Fibroblast of villous mesenchyme (primary cell): ENCODE measurements at regions not wholly inside any gene's neighbourhood (a gene's known extent, or its start where the extent isn't known, plus 50 kb on each side); places are given as distances from the start of the nearest gene placed in this dataset.

Source experiments
- DNase-seq: peaks from one replicate; pipeline ENCODE4 v3.0.0-alpha.2; 2010; ENCODE audit warnings: low read depth
- H3K4me3 ChIP-seq: 2 replicates; pipeline ENCODE4 v1.5.1; 2011; ENCODE audit warnings: low read depth, mild to moderate bottlenecking, low read length
- CTCF ChIP-seq: IDR thresholded peaks from 2 replicates; pipeline ENCODE4 v1.5.1; 2012; ENCODE audit warnings: low read depth, mild to moderate bottlenecking, low read length; ENCODE audit not compliant: insufficient read depth

GRCh38 chrX:121150217-121150616, 102.8 kb downstream of the GLUD2 start:
- no peak for TF ChIP-seq CTCF
- no peak for DNase-seq
- no peak overlapping the region for H3K4me3 ChIP-seq

- no peak overlapping the region for H3K4me3 ChIP-seq
- no peak for TF ChIP-seq CTCF
- DNase-seq = no peak
Measured at GRCh38 chrX:121151293-121151692, 103.9 kb downstream of the GLUD2 start.

- no peak overlapping the region for H3K4me3 ChIP-seq
- DNase-seq = no peak
- no peak for TF ChIP-seq CTCF
Measured at GRCh38 chrX:121154858-121155404, 107.5 kb downstream of the GLUD2 start.

- H3K4me3 ChIP-seq = no peak overlapping the region
- no peak for DNase-seq
- no peak for TF ChIP-seq CTCF
Measured at GRCh38 chrX:121160987-121161386, 113.6 kb downstream of the GLUD2 start.

- no peak for TF ChIP-seq CTCF
- DNase-seq = no peak
- H3K4me3 ChIP-seq = no peak overlapping the region
Measured at GRCh38 chrX:121161501-121161933, 114.1 kb downstream of the GLUD2 start.

GRCh38 chrX:121163443-121163842, 116.0 kb downstream of the GLUD2 start:
- TF ChIP-seq CTCF = no peak
- DNase-seq = no peak
- no peak overlapping the region for H3K4me3 ChIP-seq

- DNase-seq = no peak
- TF ChIP-seq CTCF = no peak
Measured at GRCh38 chrX:121165930-121166359, 118.5 kb downstream of the GLUD2 start.

More at GRCh38 chrX:121165930-121166359, 118.5 kb downstream of the GLUD2 start:
- no peak overlapping the region for H3K4me3 ChIP-seq
